ENCODE measurements at regions not wholly inside any gene's neighbourhood (a gene's known extent, or its start where the extent isn't known, plus 50 kb on each side); places are given as distances from the start of the nearest gene placed in this dataset.

DNA sequence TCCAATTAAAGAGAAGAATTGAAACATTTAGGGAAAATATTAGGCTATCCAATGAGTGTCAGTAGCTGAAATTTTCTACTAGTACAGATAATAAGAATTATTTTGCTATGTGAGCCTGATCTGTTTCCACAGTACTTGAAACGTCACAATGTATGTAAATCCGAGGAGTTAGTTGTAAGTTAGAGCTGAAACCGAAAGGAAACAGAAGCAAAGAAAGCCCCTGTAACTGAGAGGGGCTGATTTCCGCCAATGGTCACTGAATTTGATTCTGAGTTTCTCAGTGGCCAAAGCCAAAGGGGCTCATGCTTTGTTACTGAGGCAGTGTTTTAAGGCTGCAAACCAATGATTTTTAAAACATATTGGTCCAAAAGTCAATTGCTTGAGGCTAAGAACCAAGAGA is 168.3 kb upstream of the DUSP10 start:
- TF ChIP-seq, protein P1, sequence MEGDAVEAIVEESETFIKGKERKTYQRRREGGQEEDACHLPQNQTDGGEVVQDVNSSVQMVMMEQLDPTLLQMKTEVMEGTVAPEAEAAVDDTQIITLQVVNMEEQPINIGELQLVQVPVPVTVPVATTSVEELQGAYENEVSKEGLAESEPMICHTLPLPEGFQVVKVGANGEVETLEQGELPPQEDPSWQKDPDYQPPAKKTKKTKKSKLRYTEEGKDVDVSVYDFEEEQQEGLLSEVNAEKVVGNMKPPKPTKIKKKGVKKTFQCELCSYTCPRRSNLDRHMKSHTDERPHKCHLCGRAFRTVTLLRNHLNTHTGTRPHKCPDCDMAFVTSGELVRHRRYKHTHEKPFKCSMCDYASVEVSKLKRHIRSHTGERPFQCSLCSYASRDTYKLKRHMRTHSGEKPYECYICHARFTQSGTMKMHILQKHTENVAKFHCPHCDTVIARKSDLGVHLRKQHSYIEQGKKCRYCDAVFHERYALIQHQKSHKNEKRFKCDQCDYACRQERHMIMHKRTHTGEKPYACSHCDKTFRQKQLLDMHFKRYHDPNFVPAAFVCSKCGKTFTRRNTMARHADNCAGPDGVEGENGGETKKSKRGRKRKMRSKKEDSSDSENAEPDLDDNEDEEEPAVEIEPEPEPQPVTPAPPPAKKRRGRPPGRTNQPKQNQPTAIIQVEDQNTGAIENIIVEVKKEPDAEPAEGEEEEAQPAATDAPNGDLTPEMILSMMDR (IDR thresholded peaks at IDR 0.05) = no peak
- TF ChIP-seq POLR2A (IDR thresholded peaks at IDR 0.05) = no peak
